ENCODE measurements at regions not wholly inside any gene's neighbourhood (a gene's known extent, or its start where the extent isn't known, plus 50 kb on each side); places are given as distances from the start of the nearest gene placed in this dataset.
A peak's percentile ranks its signal among the peaks of the same experiment; 100 is the strongest.

DNA sequence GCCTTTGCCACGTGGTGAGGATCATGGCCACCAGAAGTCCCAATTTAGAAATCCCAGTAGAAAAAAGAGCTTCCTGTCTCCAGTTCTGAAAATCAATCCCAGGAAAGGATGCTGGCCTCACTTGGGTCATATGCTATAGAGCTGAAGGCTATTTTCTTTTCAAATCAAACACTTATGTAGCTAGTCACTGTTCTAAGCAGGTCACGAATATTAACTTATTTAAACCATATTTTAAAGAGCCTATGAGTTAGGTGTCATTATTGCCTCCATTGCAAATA lies 97.5 kb downstream of the VCPKMT start:
- peaks cover 4% of the 10 kb centered on the region for H3K9me3 ChIP-seq
- intact Hi-C loops (cut with DNase I), result no loop called here
- peak overlapping the region; percentile 47 for H3K27ac ChIP-seq
- H3K4me3 ChIP-seq, result no peak overlapping the region
- DNase-seq (ENCODE audit: extremely low spot score in 2 of 2), result no peak
- TF ChIP-seq POLR2A (IDR thresholded peaks at IDR 0.05), result no peak
- TF ChIP-seq POLR2AphosphoS5 (IDR thresholded peaks at IDR 0.05; ENCODE audit: insufficient read depth in 1 of 2, low read depth in 1 of 2), result no peak
- TF ChIP-seq, protein P1, sequence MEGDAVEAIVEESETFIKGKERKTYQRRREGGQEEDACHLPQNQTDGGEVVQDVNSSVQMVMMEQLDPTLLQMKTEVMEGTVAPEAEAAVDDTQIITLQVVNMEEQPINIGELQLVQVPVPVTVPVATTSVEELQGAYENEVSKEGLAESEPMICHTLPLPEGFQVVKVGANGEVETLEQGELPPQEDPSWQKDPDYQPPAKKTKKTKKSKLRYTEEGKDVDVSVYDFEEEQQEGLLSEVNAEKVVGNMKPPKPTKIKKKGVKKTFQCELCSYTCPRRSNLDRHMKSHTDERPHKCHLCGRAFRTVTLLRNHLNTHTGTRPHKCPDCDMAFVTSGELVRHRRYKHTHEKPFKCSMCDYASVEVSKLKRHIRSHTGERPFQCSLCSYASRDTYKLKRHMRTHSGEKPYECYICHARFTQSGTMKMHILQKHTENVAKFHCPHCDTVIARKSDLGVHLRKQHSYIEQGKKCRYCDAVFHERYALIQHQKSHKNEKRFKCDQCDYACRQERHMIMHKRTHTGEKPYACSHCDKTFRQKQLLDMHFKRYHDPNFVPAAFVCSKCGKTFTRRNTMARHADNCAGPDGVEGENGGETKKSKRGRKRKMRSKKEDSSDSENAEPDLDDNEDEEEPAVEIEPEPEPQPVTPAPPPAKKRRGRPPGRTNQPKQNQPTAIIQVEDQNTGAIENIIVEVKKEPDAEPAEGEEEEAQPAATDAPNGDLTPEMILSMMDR (IDR thresholded peaks at IDR 0.05), result no peak
- H3K4me1 ChIP-seq, result peaks cover 20% of the 10 kb centered on the region
- H3K27me3 ChIP-seq, result no peaks in the 10 kb centered on the region
- no peaks in the 10 kb centered on the region for H3K36me3 ChIP-seq

DNA sequence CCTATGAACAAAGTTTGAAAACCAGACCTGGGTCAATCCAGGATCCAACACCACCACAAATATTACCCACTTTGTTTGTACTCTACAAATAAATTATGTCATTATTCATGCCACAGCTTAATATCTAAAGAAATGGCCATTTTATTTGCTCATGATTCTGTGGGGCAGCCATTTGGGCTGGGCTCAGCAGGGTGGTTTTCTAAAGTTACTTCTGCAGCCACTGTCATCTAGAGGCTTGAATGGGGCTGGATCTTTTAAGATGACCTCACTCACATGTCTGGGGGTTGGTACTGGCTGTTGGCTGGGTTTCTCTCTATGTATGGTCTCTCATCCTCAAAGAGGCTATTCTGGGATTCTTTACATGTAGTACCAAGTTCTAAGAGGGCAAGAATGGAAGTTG lies 96.2 kb downstream of the VCPKMT start:
- Histone ChIP-seq H3K27ac (no peak overlapping the region), H3K4me1 (peaks cover 22% of the 10 kb centered on the region), H3K9me3 (peaks cover 4% of the 10 kb centered on the region), H3K27me3 (no peaks in the 10 kb centered on the region), H3K4me3 (no peak overlapping the region), H3K36me3 (no peaks in the 10 kb centered on the region)
- intact Hi-C loops (cut with DNase I), result no loop called here
- DNase-seq (ENCODE audit: extremely low spot score in 2 of 2), result no peak
- TF ChIP-seq POLR2A (IDR thresholded peaks at IDR 0.05) (no peak), POLR2AphosphoS5 (IDR thresholded peaks at IDR 0.05; ENCODE audit: insufficient read depth in 1 of 2, low read depth in 1 of 2) (no peak)
- TF ChIP-seq, protein P1 (IDR thresholded peaks at IDR 0.05), result no peak

DNA sequence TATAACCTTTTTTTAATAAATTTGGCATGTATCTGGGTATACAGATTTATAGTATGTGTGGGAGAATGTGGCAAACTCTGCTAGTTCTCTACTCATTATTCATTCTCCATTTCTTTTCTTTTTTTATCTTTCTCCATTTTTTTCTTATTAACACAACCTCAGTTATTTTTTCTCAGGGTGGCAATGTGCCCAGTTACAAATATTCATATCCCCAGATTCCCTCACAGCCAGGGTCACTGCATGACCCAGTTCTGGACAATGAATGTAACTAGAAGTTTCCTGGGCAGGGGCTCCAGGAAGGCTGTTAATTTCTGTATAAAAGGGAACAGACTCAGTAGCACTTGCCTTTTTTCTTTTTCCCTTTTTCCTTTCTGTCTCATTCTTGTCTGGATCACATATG lies 95.6 kb downstream of the VCPKMT start:
- H3K27ac ChIP-seq, result no peak overlapping the region
- no peaks in the 10 kb centered on the region for H3K27me3 ChIP-seq
- TF ChIP-seq, protein P1 (IDR thresholded peaks at IDR 0.05), result no peak
- TF ChIP-seq POLR2AphosphoS5 (IDR thresholded peaks at IDR 0.05; ENCODE audit: insufficient read depth in 1 of 2, low read depth in 1 of 2) (no peak), POLR2A (IDR thresholded peaks at IDR 0.05) (no peak)
- H3K4me3 ChIP-seq, result no peak overlapping the region
- no peaks in the 10 kb centered on the region for H3K36me3 ChIP-seq
- no peak for DNase-seq (ENCODE audit: extremely low spot score in 2 of 2)
- intact Hi-C loops (cut with DNase I), result no loop called here
- H3K9me3 ChIP-seq, result peaks cover 4% of the 10 kb centered on the region
- peaks cover 22% of the 10 kb centered on the region for H3K4me1 ChIP-seq

DNA sequence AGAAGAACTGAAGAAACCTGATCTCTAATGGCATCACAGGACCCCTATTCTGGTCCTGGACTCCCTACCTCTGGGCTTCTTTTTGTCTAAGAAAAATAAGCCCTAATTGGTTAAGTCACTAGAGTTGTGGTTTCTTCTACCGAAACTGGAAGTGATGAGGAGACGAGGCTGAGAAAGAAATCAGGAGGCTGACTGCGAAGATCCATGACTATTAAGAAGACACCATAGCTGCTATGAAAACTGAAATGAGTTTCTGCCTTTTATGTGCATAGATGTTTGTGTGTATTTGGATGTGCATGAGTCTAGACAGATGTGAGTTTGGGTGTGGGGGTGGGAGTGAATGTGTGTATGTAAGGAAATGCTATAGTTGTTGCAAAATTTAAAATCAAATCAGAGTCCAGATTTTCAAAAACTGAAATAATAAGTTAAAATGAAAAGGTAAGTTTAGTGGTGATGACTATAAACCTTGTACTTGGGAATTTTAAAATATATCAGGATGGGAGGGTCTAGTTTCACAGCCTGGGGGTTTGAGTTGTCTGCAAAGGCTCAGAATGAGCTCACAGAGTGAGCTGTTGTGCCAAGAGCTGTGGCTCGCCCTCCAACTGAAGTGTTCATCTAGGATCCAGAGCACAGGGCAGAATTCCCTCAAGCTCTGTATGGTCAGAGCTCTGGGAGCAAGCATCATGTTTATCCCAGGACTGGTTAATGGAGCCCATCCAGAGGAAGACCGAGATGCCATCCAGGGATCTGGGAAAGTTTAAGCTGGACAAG lies 94.9 kb downstream of the VCPKMT start:
- no peaks in the 10 kb centered on the region for H3K36me3 ChIP-seq
- peaks cover 4% of the 10 kb centered on the region for H3K9me3 ChIP-seq
- no peak overlapping the region for H3K27ac ChIP-seq
- no peaks in the 10 kb centered on the region for H3K27me3 ChIP-seq
- no peak for DNase-seq (ENCODE audit: extremely low spot score in 2 of 2)
- H3K4me3 ChIP-seq, result no peak overlapping the region
- H3K4me1 ChIP-seq, result peaks cover 22% of the 10 kb centered on the region
- intact Hi-C loops (cut with DNase I), result no loop called here
- TF ChIP-seq, protein P1 (IDR thresholded peaks at IDR 0.05), result no peak
- TF ChIP-seq POLR2AphosphoS5 (IDR thresholded peaks at IDR 0.05; ENCODE audit: insufficient read depth in 1 of 2, low read depth in 1 of 2) (no peak), POLR2A (IDR thresholded peaks at IDR 0.05) (no peak)

DNA sequence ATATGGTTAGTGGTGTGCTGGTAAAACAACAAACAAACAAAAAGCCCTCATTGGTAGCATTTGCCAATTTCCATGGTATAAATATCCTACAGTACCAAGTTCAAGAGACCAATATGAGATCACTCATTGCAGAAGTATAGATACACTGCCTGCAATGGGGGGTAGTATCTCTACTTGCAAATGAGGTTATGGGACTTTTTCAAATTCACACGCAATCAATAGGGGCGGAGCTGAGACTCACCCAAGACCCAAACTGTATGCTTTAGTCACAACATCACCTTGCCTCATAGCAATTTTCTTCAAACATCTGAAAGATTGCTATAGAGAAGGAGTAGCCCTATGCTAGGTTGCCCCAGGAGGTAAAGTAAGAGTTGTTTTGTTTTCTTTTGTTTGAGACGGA lies 93.7 kb downstream of the VCPKMT start:
- TF ChIP-seq, protein P1 (IDR thresholded peaks at IDR 0.05), result no peak
- TF ChIP-seq POLR2A (IDR thresholded peaks at IDR 0.05), result no peak
- TF ChIP-seq POLR2AphosphoS5 (IDR thresholded peaks at IDR 0.05; ENCODE audit: insufficient read depth in 1 of 2, low read depth in 1 of 2), result no peak
- Histone ChIP-seq H3K27ac (no peak overlapping the region), H3K4me1 (peaks cover 22% of the 10 kb centered on the region), H3K4me3 (no peak overlapping the region), H3K27me3 (no peaks in the 10 kb centered on the region), H3K9me3 (peaks cover 4% of the 10 kb centered on the region), H3K36me3 (no peaks in the 10 kb centered on the region)
- intact Hi-C loops (cut with DNase I), result no loop called here
- no peak for DNase-seq (ENCODE audit: extremely low spot score in 2 of 2)

Data from vagina (tissue), 2 donors.